ENCODE measurements at regions not wholly inside any gene's neighbourhood (a gene's known extent, or its start where the extent isn't known, plus 50 kb on each side); places are given as distances from the start of the nearest gene placed in this dataset.
"Not testable (repeated sequence)": the region's sequence is repeated elsewhere in the genome, so short reads cannot be mapped to it uniquely, and the experiment has no call there.

- H3K9me1 ChIP-seq (replicated peaks; ENCODE audit: control insufficient read depth, extremely low read depth, insufficient read depth, low read length) = no peaks in the 10 kb centered on the region
- H3K36me3 ChIP-seq (ENCODE audit: control insufficient read depth in 2 of 2, extremely low read depth in 1 of 2, insufficient read depth in 2 of 2, low read length in 2 of 2) = no peaks in the 10 kb centered on the region
- BruUV-seq (replicated peaks) = no TSS peak
- POLR2A ChIA-PET = no interaction called here
- no peak overlapping the region for H3K4me3 ChIP-seq (replicated peaks in 1 of 3; ENCODE audit: insufficient read depth in 1 of 3, low read depth in 1 of 3, low read length in 3 of 3)
- CTCF ChIA-PET = no interaction called here
- no peak overlapping the region for H3K4me2 ChIP-seq (ENCODE audit: insufficient read depth, low read length)
- H3K27me3 ChIP-seq (ENCODE audit: control insufficient read depth in 2 of 2, insufficient read depth in 2 of 2, low read length in 2 of 2) = no peaks in the 10 kb centered on the region
- H2AFZ ChIP-seq (ENCODE audit: low read depth, low read length) = no peak overlapping the region
- dilution Hi-C loops (cut with MboI; ENCODE audit: extremely low pct_ligation_motif_present, low sequenced_read_pairs) (no loop called here), intact Hi-C loops (cut with micrococcal nuclease) (no loop called here)
- peaks cover 4% of the 10 kb centered on the region for H3K9me3 ChIP-seq (replicated peaks; ENCODE audit: control insufficient read depth, insufficient read depth, low read length)
- no peak for DNase-seq (ENCODE audit: low read depth, low spot score)
- no peak for TF ChIP-seq JUN (IDR thresholded peaks at IDR 0.05; ENCODE audit: borderline replicate concordance, insufficient read depth, insufficient read length, low read depth)
- TF ChIP-seq MAX (IDR thresholded peaks at IDR 0.05; ENCODE audit: insufficient read depth, insufficient read length) = no peak
- H3K9ac ChIP-seq (replicated peaks; ENCODE audit: extremely low read depth, insufficient read depth, low read length) = no peak overlapping the region
- no peaks in the 10 kb centered on the region for H3K4me1 ChIP-seq (ENCODE audit: control insufficient read depth, extremely low read depth, insufficient read depth, low read length)
- no peak for FAIRE-seq
- H3K27ac ChIP-seq (ENCODE audit: insufficient read depth, low read depth, low read length) = no peak overlapping the region
- no peaks in the 10 kb centered on the region for H3K79me2 ChIP-seq (ENCODE audit: control insufficient read depth, insufficient read depth, low read length)
- no peaks in the 10 kb centered on the region for H4K20me1 ChIP-seq (replicated peaks; ENCODE audit: control insufficient read depth, extremely low read depth, insufficient read depth, low read length)
Measured at GRCh38 chr1:195185321-195185720, 1422.9 kb downstream of the KCNT2 start.

DNA sequence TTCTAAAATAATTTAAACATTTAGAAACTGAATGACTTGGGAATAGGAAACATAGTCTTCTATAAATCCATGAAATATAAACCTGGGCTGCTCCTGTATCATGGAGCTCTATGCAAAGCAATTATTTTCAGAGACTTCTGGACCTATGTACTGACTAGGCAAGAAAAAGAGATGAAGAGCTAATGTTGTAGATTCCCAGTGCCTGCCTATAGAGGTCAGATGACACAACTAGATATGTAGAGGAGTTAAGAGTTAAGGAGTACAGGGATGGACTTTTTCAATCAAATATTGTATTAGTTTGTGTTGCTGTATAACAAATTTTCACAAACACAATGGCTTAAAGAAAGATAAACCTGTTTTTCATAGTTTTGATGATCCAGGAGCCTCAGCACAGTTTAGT, 1434.5 kb downstream of the KCNT2 start:
- CTCF ChIA-PET = interaction anchor here (1.8 kb wide), 1 partner anchor 23 kb away, joined by 4 read pairs; no protein-coding TSS in a partner anchor
- no peak overlapping the region for H3K27ac ChIP-seq (ENCODE audit: insufficient read depth, low read depth, low read length)
- H3K9me3 ChIP-seq (replicated peaks; ENCODE audit: control insufficient read depth, insufficient read depth, low read length) = peaks cover 4% of the 10 kb centered on the region
- POLR2A ChIA-PET = no interaction called here
- H3K4me2 ChIP-seq (ENCODE audit: insufficient read depth, low read length) = no peak overlapping the region
- H3K4me3 ChIP-seq (replicated peaks in 1 of 3; ENCODE audit: insufficient read depth in 1 of 3, low read depth in 1 of 3, low read length in 3 of 3) = no peak overlapping the region
- H3K79me2 ChIP-seq (ENCODE audit: control insufficient read depth, insufficient read depth, low read length) = no peaks in the 10 kb centered on the region
- DNase-seq (ENCODE audit: low read depth, low spot score) (no peak), FAIRE-seq (no peak)
- H3K9ac ChIP-seq (replicated peaks; ENCODE audit: extremely low read depth, insufficient read depth, low read length) = no peak overlapping the region
- no peaks in the 10 kb centered on the region for H3K36me3 ChIP-seq (ENCODE audit: control insufficient read depth in 2 of 2, extremely low read depth in 1 of 2, insufficient read depth in 2 of 2, low read length in 2 of 2)
- H2AFZ ChIP-seq (ENCODE audit: low read depth, low read length) = no peak overlapping the region
- H3K27me3 ChIP-seq (ENCODE audit: control insufficient read depth in 2 of 2, insufficient read depth in 2 of 2, low read length in 2 of 2) = no peaks in the 10 kb centered on the region
- dilution Hi-C loops (cut with MboI; ENCODE audit: extremely low pct_ligation_motif_present, low sequenced_read_pairs) (no loop called here), intact Hi-C loops (cut with micrococcal nuclease) (no loop called here)
- no peaks in the 10 kb centered on the region for H3K9me1 ChIP-seq (replicated peaks; ENCODE audit: control insufficient read depth, extremely low read depth, insufficient read depth, low read length)
- no peaks in the 10 kb centered on the region for H4K20me1 ChIP-seq (replicated peaks; ENCODE audit: control insufficient read depth, extremely low read depth, insufficient read depth, low read length)
- BruUV-seq (replicated peaks) = no TSS peak
- no peaks in the 10 kb centered on the region for H3K4me1 ChIP-seq (ENCODE audit: control insufficient read depth, extremely low read depth, insufficient read depth, low read length)
- TF ChIP-seq FOS (IDR thresholded peaks at IDR 0.05; ENCODE audit: borderline replicate concordance, insufficient read depth, low read length) = no peak
- no peak for TF ChIP-seq MAX (IDR thresholded peaks at IDR 0.05; ENCODE audit: insufficient read depth, insufficient read length)
- no peak for TF ChIP-seq EZH2 (IDR thresholded peaks at IDR 0.05; ENCODE audit: borderline replicate concordance, low read depth, low read length, severe bottlenecking)
- no peak for TF ChIP-seq MYC (IDR thresholded peaks at IDR 0.05; ENCODE audit: low read depth, low read length)
- no peak for TF ChIP-seq GATA2 (IDR thresholded peaks at IDR 0.05; ENCODE audit: insufficient read depth, insufficient read length, low read depth, low read length)
- TF ChIP-seq, protein P1, sequence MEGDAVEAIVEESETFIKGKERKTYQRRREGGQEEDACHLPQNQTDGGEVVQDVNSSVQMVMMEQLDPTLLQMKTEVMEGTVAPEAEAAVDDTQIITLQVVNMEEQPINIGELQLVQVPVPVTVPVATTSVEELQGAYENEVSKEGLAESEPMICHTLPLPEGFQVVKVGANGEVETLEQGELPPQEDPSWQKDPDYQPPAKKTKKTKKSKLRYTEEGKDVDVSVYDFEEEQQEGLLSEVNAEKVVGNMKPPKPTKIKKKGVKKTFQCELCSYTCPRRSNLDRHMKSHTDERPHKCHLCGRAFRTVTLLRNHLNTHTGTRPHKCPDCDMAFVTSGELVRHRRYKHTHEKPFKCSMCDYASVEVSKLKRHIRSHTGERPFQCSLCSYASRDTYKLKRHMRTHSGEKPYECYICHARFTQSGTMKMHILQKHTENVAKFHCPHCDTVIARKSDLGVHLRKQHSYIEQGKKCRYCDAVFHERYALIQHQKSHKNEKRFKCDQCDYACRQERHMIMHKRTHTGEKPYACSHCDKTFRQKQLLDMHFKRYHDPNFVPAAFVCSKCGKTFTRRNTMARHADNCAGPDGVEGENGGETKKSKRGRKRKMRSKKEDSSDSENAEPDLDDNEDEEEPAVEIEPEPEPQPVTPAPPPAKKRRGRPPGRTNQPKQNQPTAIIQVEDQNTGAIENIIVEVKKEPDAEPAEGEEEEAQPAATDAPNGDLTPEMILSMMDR (IDR thresholded peaks at IDR 0.05; ENCODE audit: extremely low read depth in 1 of 2, insufficient read depth in 1 of 2, low read depth in 1 of 2, low read length in 2 of 2) = no peak
- no peak for TF ChIP-seq POLR2A (IDR thresholded peaks at IDR 0.05; ENCODE audit: low read depth, low read length)
- TF ChIP-seq JUN (IDR thresholded peaks at IDR 0.05; ENCODE audit: borderline replicate concordance, insufficient read depth, insufficient read length, low read depth) = no peak
- TF ChIP-seq POLR2AphosphoS5 (IDR thresholded peaks at IDR 0.05; ENCODE audit: insufficient read depth, low read depth, low read length) = no peak

DNA sequence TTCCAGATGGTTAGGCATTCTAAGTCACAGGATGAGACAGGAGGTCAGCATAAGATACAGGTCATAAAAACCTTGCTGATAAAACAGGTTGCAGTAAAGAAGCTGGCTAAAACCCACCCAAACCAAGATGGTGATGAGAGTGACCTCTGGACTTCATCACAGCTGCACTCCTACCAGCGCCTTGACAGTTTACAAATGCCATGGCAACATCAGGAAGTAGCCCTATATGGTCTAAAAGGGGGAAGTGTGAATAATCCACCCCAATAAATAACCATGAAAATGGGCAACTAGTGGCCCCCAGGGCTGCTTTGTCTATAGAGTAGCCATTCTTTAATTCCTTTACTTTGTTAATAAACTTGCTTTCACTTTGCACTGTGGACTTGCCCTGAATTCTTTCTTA, 1448.4 kb downstream of the KCNT2 start:
- POLR2A ChIA-PET; H3K79me2 ChIP-seq (ENCODE audit: control insufficient read depth, insufficient read depth, low read length); H3K9me1 ChIP-seq (replicated peaks; ENCODE audit: control insufficient read depth, extremely low read depth, insufficient read depth, low read length); H3K9me3 ChIP-seq (replicated peaks; ENCODE audit: control insufficient read depth, insufficient read depth, low read length); H3K4me2 ChIP-seq (ENCODE audit: insufficient read depth, low read length); H3K4me1 ChIP-seq (ENCODE audit: control insufficient read depth, extremely low read depth, insufficient read depth, low read length); CTCF ChIA-PET; FAIRE-seq; H3K27me3 ChIP-seq (ENCODE audit: control insufficient read depth in 2 of 2, insufficient read depth in 2 of 2, low read length in 2 of 2); H3K27ac ChIP-seq (ENCODE audit: insufficient read depth, low read depth, low read length); dilution Hi-C loops (cut with MboI; ENCODE audit: extremely low pct_ligation_motif_present, low sequenced_read_pairs); H3K36me3 ChIP-seq (ENCODE audit: control insufficient read depth in 2 of 2, extremely low read depth in 1 of 2, insufficient read depth in 2 of 2, low read length in 2 of 2); intact Hi-C loops (cut with micrococcal nuclease); DNase-seq (ENCODE audit: low read depth, low spot score); BruUV-seq (replicated peaks); H3K4me3 ChIP-seq (replicated peaks in 1 of 3; ENCODE audit: insufficient read depth in 1 of 3, low read depth in 1 of 3, low read length in 3 of 3); H2AFZ ChIP-seq (ENCODE audit: low read depth, low read length); H3K9ac ChIP-seq (replicated peaks; ENCODE audit: extremely low read depth, insufficient read depth, low read length); H4K20me1 ChIP-seq (replicated peaks; ENCODE audit: control insufficient read depth, extremely low read depth, insufficient read depth, low read length): not testable (repeated sequence)
